Medulla oblongata (tissue), 1 donor: ENCODE measurements at regions not wholly inside any gene's neighbourhood (a gene's known extent, or its start where the extent isn't known, plus 50 kb on each side); places are given as distances from the start of the nearest gene placed in this dataset.

Experiments
- DNase-seq: peaks from one replicate; pipeline ENCODE4 v3.0.0-alpha.2; 2015; ENCODE audit errors: extremely low spot score

- DNase-seq, result no peak
These were observed 498.8 kb downstream of the ARHGEF28 start for GRCh38 chr5:74124826-74125225.

GRCh38 chr5:74123929-74124328 lies 497.9 kb downstream of the ARHGEF28 start:
- DNase-seq, result no peak

- DNase-seq, result no peak
These were observed 497.1 kb downstream of the ARHGEF28 start for GRCh38 chr5:74122979-74123590.

GRCh38 chr5:74122175-74122574 lies 496.2 kb downstream of the ARHGEF28 start:
- no peak for DNase-seq

GRCh38 chr5:74120585-74120984 lies 494.6 kb downstream of the ARHGEF28 start:
- no peak for DNase-seq

- DNase-seq, result no peak
These were observed 492.1 kb downstream of the ARHGEF28 start for GRCh38 chr5:74118071-74118470.

GRCh38 chr5:74116984-74117383 lies 491.0 kb downstream of the ARHGEF28 start:
- no peak for DNase-seq

- DNase-seq, result no peak
These were observed 490.3 kb downstream of the ARHGEF28 start for GRCh38 chr5:74116266-74116665.

GRCh38 chr5:74113927-74114326 lies 487.9 kb downstream of the ARHGEF28 start:
- DNase-seq, result no peak

GRCh38 chr5:74113196-74113540 lies 487.2 kb downstream of the ARHGEF28 start:
- no peak for DNase-seq

GRCh38 chr5:74112372-74113195 lies 486.6 kb downstream of the ARHGEF28 start:
- DNase-seq, result no peak

GRCh38 chr5:74111764-74112163 lies 485.8 kb downstream of the ARHGEF28 start:
- no peak for DNase-seq

- DNase-seq, result no peak
These were observed 483.3 kb downstream of the ARHGEF28 start for GRCh38 chr5:74109344-74109743.

- no peak for DNase-seq
These were observed 481.9 kb downstream of the ARHGEF28 start for GRCh38 chr5:74107899-74108298.

- no peak for DNase-seq
These were observed 479.3 kb downstream of the ARHGEF28 start for GRCh38 chr5:74105126-74105780.

- DNase-seq, result no peak
These were observed 477.4 kb downstream of the ARHGEF28 start for GRCh38 chr5:74103131-74104023.

GRCh38 chr5:74100268-74100665 lies 474.3 kb downstream of the ARHGEF28 start:
- no peak for DNase-seq

GRCh38 chr5:74099538-74100267 lies 473.7 kb downstream of the ARHGEF28 start:
- DNase-seq, result no peak

GRCh38 chr5:74098941-74099340 lies 472.9 kb downstream of the ARHGEF28 start:
- no peak for DNase-seq

GRCh38 chr5:74098456-74098855 lies 472.5 kb downstream of the ARHGEF28 start:
- no peak for DNase-seq

GRCh38 chr5:74096325-74096724 lies 470.3 kb downstream of the ARHGEF28 start:
- no peak for DNase-seq
